DND-41 (cell line): ENCODE measurements at regions not wholly inside any gene's neighbourhood (a gene's known extent, or its start where the extent isn't known, plus 50 kb on each side); places are given as distances from the start of the nearest gene placed in this dataset.

ENCODE experiments used
- ATAC-seq: fragments of 200-7000 bp; cut with Tn5 transposase; 3 replicates; pipeline ENCODE4 v1.9.1; 2021; ENCODE audit warnings: low read depth; ENCODE audit not compliant: insufficient read depth
- DNase-seq: peaks from one replicate; pipeline ENCODE4 v3.0.0-alpha.2; 2020
- H2AFZ ChIP-seq: 2 replicates; pipeline ENCODE4 v1.6.0; 2012; ENCODE audit warnings: low read depth, low read length
- H3K27ac ChIP-seq: 2 replicates; pipeline ENCODE4 v1.5.1; 2012; ENCODE audit warnings: low read length, inconsistent platforms
- H3K27me3 ChIP-seq: fragments of 200-600 bp; sonication (generic); 2 replicates; pipeline ENCODE4 v1.6.0; 2012; ENCODE audit warnings: low read length, mild to moderate bottlenecking, inconsistent platforms; ENCODE audit not compliant: insufficient read depth, poor library complexity
- H3K36me3 ChIP-seq: 2 replicates; pipeline ENCODE4 v1.5.1; 2012; ENCODE audit warnings: low read length, inconsistent platforms; ENCODE audit not compliant: insufficient read depth
- H3K4me1 ChIP-seq: 2 replicates; pipeline ENCODE4 v1.5.1; 2012; ENCODE audit warnings: mild to moderate bottlenecking, low read length; ENCODE audit not compliant: insufficient read depth
- H3K4me2 ChIP-seq: 2 replicates; pipeline ENCODE4 v1.6.0; 2012; ENCODE audit warnings: mild to moderate bottlenecking, moderate library complexity, low read length, inconsistent platforms; ENCODE audit not compliant: insufficient read depth
- H3K4me3 ChIP-seq, 2 experiments: fragments of 200-600 bp in 1 of 2; shearing (Covaris generic) in 1 of 2; 2 replicates each; pipeline ENCODE4 v1.5.1; 2012 to 2016; ENCODE audit warnings: inconsistent platforms in 2 of 2, low read length in 2 of 2, mild to moderate bottlenecking in 2 of 2, low read depth in 1 of 2, moderate library complexity in 1 of 2
- H3K79me2 ChIP-seq: 2 replicates; pipeline ENCODE4 v1.6.0; 2012; ENCODE audit warnings: low read length, inconsistent platforms; ENCODE audit not compliant: insufficient read depth
- H3K9ac ChIP-seq: 2 replicates; pipeline ENCODE4 v1.6.0; 2012; ENCODE audit warnings: low read depth, mild to moderate bottlenecking, inconsistent platforms, low read length, moderate library complexity
- H3K9me3 ChIP-seq: 2 replicates; pipeline ENCODE4 v1.5.1; 2012; ENCODE audit warnings: low read length, moderate library complexity, mild to moderate bottlenecking, inconsistent platforms; ENCODE audit not compliant: insufficient read depth, severe bottlenecking
- H4K20me1 ChIP-seq: 2 replicates; pipeline ENCODE4 v1.6.0; 2012; ENCODE audit warnings: low read length; ENCODE audit not compliant: insufficient read depth
- EZH2 ChIP-seq: IDR thresholded peaks from 3 replicates; pipeline ENCODE4 v1.6.1; 2012; ENCODE audit warnings: borderline replicate concordance, low read depth, mild to moderate bottlenecking, moderate library complexity, low read length, inconsistent platforms; ENCODE audit not compliant: severe bottlenecking
- TF ChIP-seq, protein P1 (sequence below): IDR thresholded peaks from 2 replicates; pipeline ENCODE4 v1.5.1; 2012; ENCODE audit warnings: borderline replicate concordance, low read length, moderate library complexity, mild to moderate bottlenecking; ENCODE audit not compliant: poor library complexity, severe bottlenecking; ENCODE audit errors: extremely low read depth

DNA sequence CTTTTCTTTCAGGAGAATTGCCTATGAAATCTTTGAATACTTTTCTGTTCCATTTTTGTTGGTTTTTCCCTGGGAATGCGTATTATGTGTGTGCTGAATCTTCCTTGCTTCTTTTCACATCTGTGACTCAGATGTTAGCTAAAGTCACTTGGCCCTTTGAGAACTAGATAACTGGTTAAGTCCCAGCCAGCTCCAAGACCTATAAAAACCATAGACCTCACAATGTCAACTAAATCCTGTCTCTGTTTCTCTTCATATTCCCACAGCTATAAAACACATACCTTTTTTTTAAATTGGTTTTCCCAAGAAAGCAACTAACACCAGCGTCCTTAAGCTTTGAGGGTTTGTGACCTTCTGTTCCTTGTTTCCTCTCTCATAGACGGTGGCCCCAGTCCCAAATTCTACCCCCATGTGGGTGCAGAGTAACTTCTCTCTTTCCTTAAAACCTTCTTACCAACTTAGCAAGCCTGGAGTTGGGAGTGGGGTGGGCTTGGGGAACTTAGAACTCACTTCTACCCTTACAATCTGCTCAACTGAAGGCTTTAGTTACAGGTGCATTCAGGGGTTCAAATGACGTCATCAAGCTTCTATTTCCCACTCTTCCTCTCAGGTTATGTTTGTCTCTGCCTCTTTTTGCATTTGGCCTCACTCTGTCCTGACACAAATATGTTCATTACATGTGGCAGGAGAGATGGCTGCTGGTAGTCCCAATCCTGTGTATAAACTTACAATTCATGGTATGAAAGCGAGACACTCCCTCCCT, 58.1 kb upstream of the TGIF1 start:
- Histone ChIP-seq H3K27me3 (peaks cover 12% of the 10 kb centered on the region), H2AFZ (no peak overlapping the region), H3K36me3 (no peaks in the 10 kb centered on the region), H3K4me1 (no peaks in the 10 kb centered on the region), H3K79me2 (no peaks in the 10 kb centered on the region), H3K4me2 (no peak overlapping the region), H3K4me3 (no peak overlapping the region), H3K27ac (no peak overlapping the region), H4K20me1 (no peaks in the 10 kb centered on the region), H3K9ac (no peak overlapping the region), H3K9me3 (peaks cover 2% of the 10 kb centered on the region)
- DNase-seq = no peak
- no peak for ATAC-seq
- no peak for TF ChIP-seq EZH2
- TF ChIP-seq, protein P1, sequence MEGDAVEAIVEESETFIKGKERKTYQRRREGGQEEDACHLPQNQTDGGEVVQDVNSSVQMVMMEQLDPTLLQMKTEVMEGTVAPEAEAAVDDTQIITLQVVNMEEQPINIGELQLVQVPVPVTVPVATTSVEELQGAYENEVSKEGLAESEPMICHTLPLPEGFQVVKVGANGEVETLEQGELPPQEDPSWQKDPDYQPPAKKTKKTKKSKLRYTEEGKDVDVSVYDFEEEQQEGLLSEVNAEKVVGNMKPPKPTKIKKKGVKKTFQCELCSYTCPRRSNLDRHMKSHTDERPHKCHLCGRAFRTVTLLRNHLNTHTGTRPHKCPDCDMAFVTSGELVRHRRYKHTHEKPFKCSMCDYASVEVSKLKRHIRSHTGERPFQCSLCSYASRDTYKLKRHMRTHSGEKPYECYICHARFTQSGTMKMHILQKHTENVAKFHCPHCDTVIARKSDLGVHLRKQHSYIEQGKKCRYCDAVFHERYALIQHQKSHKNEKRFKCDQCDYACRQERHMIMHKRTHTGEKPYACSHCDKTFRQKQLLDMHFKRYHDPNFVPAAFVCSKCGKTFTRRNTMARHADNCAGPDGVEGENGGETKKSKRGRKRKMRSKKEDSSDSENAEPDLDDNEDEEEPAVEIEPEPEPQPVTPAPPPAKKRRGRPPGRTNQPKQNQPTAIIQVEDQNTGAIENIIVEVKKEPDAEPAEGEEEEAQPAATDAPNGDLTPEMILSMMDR = no peak

DNA sequence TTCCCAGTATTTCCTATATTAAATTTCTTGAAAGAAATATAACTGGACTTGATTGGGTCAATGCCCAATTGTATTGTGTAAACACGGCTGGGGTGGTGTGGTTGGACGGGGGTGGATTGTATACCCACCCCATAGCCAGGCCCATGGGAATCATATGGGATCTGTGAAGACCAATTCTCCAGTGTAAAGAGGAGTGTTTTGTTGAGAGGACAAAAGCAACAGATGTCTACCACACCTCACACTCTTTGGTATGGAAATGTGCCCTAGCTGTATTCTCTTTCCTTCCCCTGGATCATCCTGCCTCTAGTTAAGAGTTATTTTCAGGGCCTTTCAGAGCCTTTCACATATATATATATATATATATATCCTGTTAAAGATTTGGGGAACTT, 57.5 kb upstream of the TGIF1 start:
- no peaks in the 10 kb centered on the region for H3K79me2 ChIP-seq
- peaks cover 2% of the 10 kb centered on the region for H3K9me3 ChIP-seq
- H3K4me3 ChIP-seq = no peak overlapping the region
- no peak overlapping the region for H3K9ac ChIP-seq
- H3K36me3 ChIP-seq = no peaks in the 10 kb centered on the region
- H3K27ac ChIP-seq = no peak overlapping the region
- TF ChIP-seq, protein P1 = no peak
- TF ChIP-seq EZH2 = no peak
- ATAC-seq (no peak), DNase-seq (no peak)
- peaks cover 12% of the 10 kb centered on the region for H3K27me3 ChIP-seq
- no peaks in the 10 kb centered on the region for H4K20me1 ChIP-seq
- no peak overlapping the region for H2AFZ ChIP-seq
- no peaks in the 10 kb centered on the region for H3K4me1 ChIP-seq
- H3K4me2 ChIP-seq = no peak overlapping the region

DNA sequence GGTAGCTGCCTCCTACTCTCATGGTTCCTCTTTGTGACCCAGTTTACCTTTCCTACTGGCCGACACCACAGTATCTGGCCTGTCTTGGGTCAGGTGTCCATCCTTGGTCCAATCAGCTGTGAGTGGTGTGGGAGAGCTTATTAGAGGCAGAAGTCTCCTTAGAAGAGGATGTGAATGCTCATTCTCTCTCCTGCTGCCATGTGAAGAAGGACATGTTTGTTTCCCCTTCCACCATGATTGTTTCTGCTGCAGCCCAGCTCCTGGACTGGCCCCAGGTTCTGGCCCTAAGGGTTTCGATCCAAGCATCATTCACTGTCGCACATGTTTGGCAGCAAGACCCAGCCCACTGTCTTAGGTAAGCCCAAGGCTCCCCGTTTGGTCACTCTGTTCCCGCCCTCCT, 55.3 kb upstream of the TGIF1 start:
- Histone ChIP-seq H3K79me2 (no peaks in the 10 kb centered on the region), H3K4me1 (no peaks in the 10 kb centered on the region), H3K4me2 (no peak overlapping the region), H2AFZ (no peak overlapping the region), H3K27ac (no peak overlapping the region), H3K9me3 (peaks cover 2% of the 10 kb centered on the region), H3K27me3 (peaks cover 9% of the 10 kb centered on the region), H3K9ac (no peak overlapping the region), H3K36me3 (no peaks in the 10 kb centered on the region), H4K20me1 (no peaks in the 10 kb centered on the region), H3K4me3 (no peak overlapping the region)
- TF ChIP-seq, protein P1 = no peak
- no peak for TF ChIP-seq EZH2
- DNase-seq (no peak), ATAC-seq (no peak)

DNA sequence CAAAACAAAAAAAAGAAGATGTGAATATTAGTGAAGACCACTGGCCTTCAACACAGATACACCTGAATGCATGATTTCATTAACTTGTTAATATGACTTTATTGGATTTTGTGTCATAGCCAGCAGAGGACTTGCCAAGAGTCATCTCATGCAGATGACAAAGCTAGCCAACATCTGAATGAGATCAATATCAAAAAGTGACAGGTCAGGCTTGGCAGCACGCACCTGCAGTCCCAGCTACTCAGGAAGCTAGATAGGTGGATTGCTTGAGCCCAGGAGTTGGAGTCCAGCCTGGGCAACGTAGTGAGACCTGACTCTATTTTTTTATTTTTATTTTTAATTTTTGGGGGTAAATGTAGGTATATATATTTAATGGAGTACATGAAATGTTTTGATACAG, 54.5 kb upstream of the TGIF1 start:
- Histone ChIP-seq H3K4me1 (no peaks in the 10 kb centered on the region), H3K4me3 (no peak overlapping the region), H3K79me2 (no peaks in the 10 kb centered on the region), H3K9ac (no peak overlapping the region), H2AFZ (no peak overlapping the region), H3K9me3 (peaks cover 2% of the 10 kb centered on the region), H4K20me1 (no peaks in the 10 kb centered on the region), H3K27ac (no peak overlapping the region), H3K27me3 (peaks cover 3% of the 10 kb centered on the region), H3K4me2 (no peak overlapping the region), H3K36me3 (no peaks in the 10 kb centered on the region)
- DNase-seq = no peak
- ATAC-seq = no peak
- TF ChIP-seq, protein P1 = no peak
- TF ChIP-seq EZH2 = no peak
